CD4-positive, alpha-beta T cell (primary cell): ENCODE measurements at regions not wholly inside any gene's neighbourhood (a gene's known extent, or its start where the extent isn't known, plus 50 kb on each side); places are given as distances from the start of the nearest gene placed in this dataset.
A peak's percentile ranks its signal among the peaks of the same experiment; 100 is the strongest.
"Not testable (repeated sequence)": the region's sequence is repeated elsewhere in the genome, so short reads cannot be mapped to it uniquely, and the experiment has no call there.

Source experiments
- ATAC-seq: fragments of 200-7000 bp; cut with Tn5 transposase; one replicate; pipeline ENCODE4 v1.10.0; 2022; ENCODE audit warnings: mild to moderate bottlenecking; ENCODE audit not compliant: poor library complexity
- CTCF ChIA-PET: fragments of 350-600 bp; sonication (Branson Sonifier 250); formaldehyde crosslinking; loops from one replicate; lab custom pipeline; 2021; ENCODE audit warnings: antibody characterized with exemption, inconsistent platforms; lab: Charles Lee
- POLR2A ChIA-PET: fragments of 350-600 bp; sonication (Branson Sonifier 250); formaldehyde crosslinking; loops from one replicate; lab custom pipeline; 2021; ENCODE audit warnings: antibody characterized with exemption, inconsistent platforms; lab: Charles Lee
- DNase-seq, 14 experiments: peaks; one replicate each; pipeline ENCODE4 v3.0.0-alpha.2; 2013 to 2020; ENCODE audit warnings: mixed read lengths in 2 of 14
- H3K27ac ChIP-seq, 2 donors: one replicate each; pipeline versions ENCODE4 v1.5.1 to v1.7.0; 2013; ENCODE audit warnings: low read length in 2 of 2, low read depth in 1 of 2, mild to moderate bottlenecking in 1 of 2
- H3K27me3 ChIP-seq, 2 experiments: 1 replicate in 1 of 2; 2 replicates in 1 of 2; pipeline versions ENCODE4 v1.6.1 to v1.7.0; 2013; ENCODE audit warnings: low read length in 2 of 2, control low read depth in 1 of 2, mild to moderate bottlenecking in 1 of 2, moderate library complexity in 1 of 2; ENCODE audit not compliant: insufficient read depth in 2 of 2, control insufficient read depth in 1 of 2
- H3K36me3 ChIP-seq: one replicate; pipeline ENCODE4 v1.6.1; 2013; ENCODE audit warnings: low read length, control low read depth; ENCODE audit not compliant: insufficient read depth
- H3K4me1 ChIP-seq: one replicate; pipeline ENCODE4 v1.6.1; 2013; ENCODE audit warnings: low read length, control low read depth; ENCODE audit not compliant: insufficient read depth
- H3K4me3 ChIP-seq: one replicate; pipeline ENCODE4 v1.5.1; 2013; ENCODE audit warnings: mild to moderate bottlenecking, low read length, moderate library complexity
- H3K9me3 ChIP-seq, 2 experiments: 1 replicate in 1 of 2; 2 replicates in 1 of 2; pipeline versions ENCODE4 v1.6.1 to v1.7.0; 2013; ENCODE audit warnings: low read length in 2 of 2, mild to moderate bottlenecking in 2 of 2, control low read depth in 1 of 2, moderate library complexity in 1 of 2; ENCODE audit not compliant: control insufficient read depth in 1 of 2, insufficient read depth in 1 of 2
- H3K27ac Mint-ChIP-seq: one replicate; pipeline ENCODE4 v1.8.0; 2020; ENCODE audit warnings: mixed read lengths
- H3K27me3 Mint-ChIP-seq: one replicate; pipeline ENCODE4 v1.8.0; 2021; ENCODE audit warnings: mixed read lengths
- H3K36me3 Mint-ChIP-seq: one replicate; pipeline ENCODE4 v1.8.0; 2021; ENCODE audit warnings: low read depth, mixed read lengths
- H3K4me1 Mint-ChIP-seq: one replicate; pipeline ENCODE4 v1.8.0; 2021; ENCODE audit warnings: low read depth, mixed read lengths
- H3K4me3 Mint-ChIP-seq: one replicate; pipeline ENCODE4 v1.8.0; 2020; ENCODE audit warnings: mild to moderate bottlenecking, mixed read lengths
- H3K9me3 Mint-ChIP-seq: one replicate; pipeline ENCODE4 v1.8.0; 2020; ENCODE audit warnings: mixed read lengths
- CTCF ChIP-seq: fragments of 200-600 bp; IDR thresholded peaks from one replicate; pipeline ENCODE4 v1.8.0; 2022; ENCODE audit warnings: antibody characterized with exemption, mild to moderate bottlenecking
- intact Hi-C, 2 experiments: fragments of 100-400 bp; cut with DNase I in 1 of 2; cut with micrococcal nuclease in 1 of 2; formaldehyde crosslinking; loops; one replicate each; pipeline versions ENCODE4 v1.15.1 to v1.9.0; 2023 to 2025; cut with DNase I, micrococcal nuclease

- peaks cover 0 to 3% of the 10 kb centered on the region in 2 experiments for H3K9me3 ChIP-seq
- H3K4me1 ChIP-seq: no peaks in the 10 kb centered on the region
- TF ChIP-seq CTCF: no peak
- Mint-ChIP-seq H3K4me3 (no peak overlapping the region), H3K4me1 (no peaks in the 10 kb centered on the region), H3K9me3 (no peaks in the 10 kb centered on the region), H3K27me3 (no peaks in the 10 kb centered on the region), H3K36me3 (no peaks in the 10 kb centered on the region), H3K27ac (no peak overlapping the region)
- ATAC-seq (no peak), DNase-seq (peak in 1 of 14 experiments; percentile 28)
- H3K4me3 ChIP-seq: no peak overlapping the region
- ChIA-PET CTCF (no interaction called here), POLR2A (no interaction called here)
- no peaks in the 10 kb centered on the region for H3K27me3 ChIP-seq
- H3K36me3 ChIP-seq: no peaks in the 10 kb centered on the region
- H3K27ac ChIP-seq: no peak overlapping the region
- intact Hi-C loops: no loop called here
Observed at GRCh38 chr7:3162289-3162688, 118.6 kb upstream of the CARD11 start.

- H3K27ac Mint-ChIP-seq, H3K9me3 Mint-ChIP-seq, CTCF ChIA-PET, H3K36me3 Mint-ChIP-seq, H3K9me3 ChIP-seq, H3K36me3 ChIP-seq, DNase-seq, H3K27ac ChIP-seq, H3K4me1 Mint-ChIP-seq, H3K27me3 Mint-ChIP-seq, intact Hi-C loops, POLR2A ChIA-PET, H3K4me3 ChIP-seq, H3K27me3 ChIP-seq, H3K4me1 ChIP-seq, H3K4me3 Mint-ChIP-seq, ATAC-seq: not testable (repeated sequence)
Observed at GRCh38 chr7:3162798-3163197, 119.1 kb upstream of the CARD11 start.

GRCh38 chr7:3164380-3164792 lies 120.7 kb upstream of the CARD11 start:
- Histone ChIP-seq H3K9me3 (peaks cover 0 to 3% of the 10 kb centered on the region in 2 experiments), H3K4me1 (no peaks in the 10 kb centered on the region), H3K36me3 (no peaks in the 10 kb centered on the region), H3K27ac (no peak overlapping the region), H3K4me3 (no peak overlapping the region), H3K27me3 (peaks cover 0 to 7% of the 10 kb centered on the region in 2 experiments)
- Mint-ChIP-seq H3K4me3 (no peak overlapping the region), H3K4me1 (no peaks in the 10 kb centered on the region), H3K27me3 (peaks cover 12% of the 10 kb centered on the region), H3K36me3 (no peaks in the 10 kb centered on the region), H3K9me3 (no peaks in the 10 kb centered on the region), H3K27ac (no peak overlapping the region)
- POLR2A ChIA-PET: no interaction called here
- CTCF ChIA-PET: no interaction called here
- ATAC-seq: no peak
- no peak for DNase-seq
- intact Hi-C loops: no loop called here
- TF ChIP-seq CTCF: no peak
